ENCODE measurements at regions not wholly inside any gene's neighbourhood (a gene's known extent, or its start where the extent isn't known, plus 50 kb on each side); places are given as distances from the start of the nearest gene placed in this dataset.
"Not testable (repeated sequence)": the region's sequence is repeated elsewhere in the genome, so short reads cannot be mapped to it uniquely, and the experiment has no call there.

GRCh38 chr5:111983459-111983858 is 226.5 kb upstream of the NREP start:
- DNase-seq (ENCODE audit: extremely low read depth, low read depth, low spot score): no peak

GRCh38 chr5:111977436-111977829 is 220.4 kb upstream of the NREP start:
- DNase-seq (ENCODE audit: extremely low read depth, low read depth, low spot score): no peak

- no peak for DNase-seq (ENCODE audit: extremely low read depth, low read depth, low spot score)
These were observed 219.9 kb upstream of the NREP start for GRCh38 chr5:111976705-111977435.

- DNase-seq (ENCODE audit: extremely low read depth, low read depth, low spot score): no peak
These were observed 218.1 kb upstream of the NREP start for GRCh38 chr5:111975133-111975532.

GRCh38 chr5:111973961-111974360 is 217.0 kb upstream of the NREP start:
- DNase-seq (ENCODE audit: extremely low read depth, low read depth, low spot score): no peak

GRCh38 chr5:111972548-111972947 is 215.6 kb upstream of the NREP start:
- no peak for DNase-seq (ENCODE audit: extremely low read depth, low read depth, low spot score)

GRCh38 chr5:111972080-111972479 is 215.1 kb upstream of the NREP start:
- no peak for DNase-seq (ENCODE audit: extremely low read depth, low read depth, low spot score)

- no peak for DNase-seq (ENCODE audit: extremely low read depth, low read depth, low spot score)
These were observed 211.5 kb upstream of the NREP start for GRCh38 chr5:111968459-111968858.

- no peak for DNase-seq (ENCODE audit: extremely low read depth, low read depth, low spot score)
These were observed 210.5 kb upstream of the NREP start for GRCh38 chr5:111967463-111967862.

GRCh38 chr5:111966290-111966689 is 209.3 kb upstream of the NREP start:
- no peak for DNase-seq (ENCODE audit: extremely low read depth, low read depth, low spot score)

GRCh38 chr5:111963555-111963954 is 206.6 kb upstream of the NREP start:
- no peak for DNase-seq (ENCODE audit: extremely low read depth, low read depth, low spot score)

- DNase-seq (ENCODE audit: extremely low read depth, low read depth, low spot score): no peak
These were observed 205.9 kb upstream of the NREP start for GRCh38 chr5:111962906-111963305.

GRCh38 chr5:111961862-111962261 is 204.9 kb upstream of the NREP start:
- no peak for DNase-seq (ENCODE audit: extremely low read depth, low read depth, low spot score)

- DNase-seq (ENCODE audit: extremely low read depth, low read depth, low spot score): no peak
These were observed 203.7 kb upstream of the NREP start for GRCh38 chr5:111960476-111961215.

- no peak for DNase-seq (ENCODE audit: extremely low read depth, low read depth, low spot score)
These were observed 201.9 kb upstream of the NREP start for GRCh38 chr5:111958851-111959250.

- DNase-seq (ENCODE audit: extremely low read depth, low read depth, low spot score): not testable (repeated sequence)
These were observed 199.8 kb upstream of the NREP start for GRCh38 chr5:111956765-111957164.

- no peak for DNase-seq (ENCODE audit: extremely low read depth, low read depth, low spot score)
These were observed 197.8 kb upstream of the NREP start for GRCh38 chr5:111954516-111955395.

- DNase-seq (ENCODE audit: extremely low read depth, low read depth, low spot score): no peak
These were observed 196.5 kb upstream of the NREP start for GRCh38 chr5:111953351-111954127.

GRCh38 chr5:111952555-111952954 is 195.6 kb upstream of the NREP start:
- no peak for DNase-seq (ENCODE audit: extremely low read depth, low read depth, low spot score)

- no peak for DNase-seq (ENCODE audit: extremely low read depth, low read depth, low spot score)
These were observed 193.7 kb upstream of the NREP start for GRCh38 chr5:111950660-111951059.

Measured in glomerular endothelial cell (primary cell).